Activated CD8-positive, alpha-beta T cell treated with anti-CD3 and anti-CD28 coated beads, Interleukin-2, amount 10 ng/mL, durations not matched to agents 7 days and 5 days (primary cell): ENCODE measurements at regions not wholly inside any gene's neighbourhood (a gene's known extent, or its start where the extent isn't known, plus 50 kb on each side); places are given as distances from the start of the nearest gene placed in this dataset.
"Not testable (repeated sequence)": the region's sequence is repeated elsewhere in the genome, so short reads cannot be mapped to it uniquely, and the experiment has no call there.

Experiments
- ATAC-seq: fragments of 150-1000 bp; cut with Tn5 transposase; one replicate; pipeline ENCODE4 v1.10.0; 2021; ENCODE audit warnings: moderate library complexity
- CTCF ChIA-PET: fragments of 350-600 bp; sonication (Branson Sonifier 250); formaldehyde crosslinking; loops from one replicate; lab custom pipeline; 2021; ENCODE audit warnings: antibody characterized with exemption; lab: Charles Lee
- POLR2A ChIA-PET: fragments of 350-600 bp; sonication (Branson Sonifier 250); formaldehyde crosslinking; loops from one replicate; lab custom pipeline; 2021; ENCODE audit warnings: antibody characterized with exemption; lab: Charles Lee
- DNase-seq: peaks from one replicate; pipeline ENCODE4 v3.0.0-alpha.2; 2020
- H3K27ac Mint-ChIP-seq: one replicate; pipeline ENCODE4 v1.8.0; 2021; ENCODE audit warnings: mild to moderate bottlenecking, mixed read lengths
- H3K27me3 Mint-ChIP-seq: one replicate; pipeline ENCODE4 v1.8.0; 2021; ENCODE audit warnings: low read depth, mixed read lengths
- H3K36me3 Mint-ChIP-seq: one replicate; pipeline ENCODE4 v1.8.0; 2021; ENCODE audit warnings: low read depth, mixed read lengths
- H3K4me1 Mint-ChIP-seq: one replicate; pipeline ENCODE4 v1.8.0; 2021; ENCODE audit warnings: low read depth, mixed read lengths
- H3K4me3 Mint-ChIP-seq: one replicate; pipeline ENCODE4 v1.8.0; 2021; ENCODE audit warnings: mild to moderate bottlenecking, mixed read lengths
- H3K9me3 Mint-ChIP-seq: one replicate; pipeline ENCODE4 v1.8.0; 2022; ENCODE audit warnings: mixed read lengths; ENCODE audit not compliant: insufficient read depth

DNA sequence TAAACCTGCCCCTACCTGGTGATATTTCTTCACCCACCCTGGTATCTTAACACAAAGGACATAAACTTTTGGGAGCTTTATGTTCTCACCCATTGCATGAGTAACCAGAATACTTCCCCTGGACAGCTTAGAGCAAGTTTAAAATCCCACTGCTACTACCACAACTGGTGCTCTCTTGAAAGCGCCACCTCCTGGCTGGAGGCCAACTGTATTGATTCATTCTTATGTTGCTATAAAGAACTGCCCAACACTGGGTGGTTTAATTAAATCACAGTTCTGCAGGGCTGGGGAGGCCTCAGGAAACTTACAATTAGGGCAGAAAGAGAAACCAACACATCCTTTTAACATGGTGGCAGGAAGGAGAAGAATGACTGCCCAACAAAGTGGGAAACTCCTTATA lies 592.4 kb downstream of the EPHA3 start:
- ATAC-seq, result no peak
- ChIA-PET CTCF (no interaction called here), POLR2A (no interaction called here)
- H3K4me3 Mint-ChIP-seq, result no peak overlapping the region
- no peaks in the 10 kb centered on the region for H3K4me1 Mint-ChIP-seq
- no peaks in the 10 kb centered on the region for H3K36me3 Mint-ChIP-seq
- H3K9me3 Mint-ChIP-seq, result peaks cover 18% of the 10 kb centered on the region
- DNase-seq, result no peak
- no peaks in the 10 kb centered on the region for H3K27me3 Mint-ChIP-seq
- H3K27ac Mint-ChIP-seq, result no peak overlapping the region

GRCh38 chr3:89702404-89702803 lies 595.0 kb downstream of the EPHA3 start:
- ATAC-seq (no peak), DNase-seq (no peak)
- Mint-ChIP-seq H3K4me3 (no peak overlapping the region), H3K9me3 (peaks cover 29% of the 10 kb centered on the region), H3K4me1 (no peaks in the 10 kb centered on the region), H3K36me3 (no peaks in the 10 kb centered on the region), H3K27me3 (no peaks in the 10 kb centered on the region), H3K27ac (no peak overlapping the region)
- CTCF ChIA-PET, result no interaction called here
- POLR2A ChIA-PET, result no interaction called here

GRCh38 chr3:89713196-89713595 lies 605.8 kb downstream of the EPHA3 start:
- no peaks in the 10 kb centered on the region for H3K4me1 Mint-ChIP-seq
- H3K4me3 Mint-ChIP-seq, result no peak overlapping the region
- POLR2A ChIA-PET, result no interaction called here
- DNase-seq, result no peak
- no peaks in the 10 kb centered on the region for H3K27me3 Mint-ChIP-seq
- H3K36me3 Mint-ChIP-seq, result no peaks in the 10 kb centered on the region
- CTCF ChIA-PET, result no interaction called here
- H3K27ac Mint-ChIP-seq, result no peak overlapping the region
- H3K9me3 Mint-ChIP-seq, result peaks cover 34% of the 10 kb centered on the region
- ATAC-seq, result no peak

DNA sequence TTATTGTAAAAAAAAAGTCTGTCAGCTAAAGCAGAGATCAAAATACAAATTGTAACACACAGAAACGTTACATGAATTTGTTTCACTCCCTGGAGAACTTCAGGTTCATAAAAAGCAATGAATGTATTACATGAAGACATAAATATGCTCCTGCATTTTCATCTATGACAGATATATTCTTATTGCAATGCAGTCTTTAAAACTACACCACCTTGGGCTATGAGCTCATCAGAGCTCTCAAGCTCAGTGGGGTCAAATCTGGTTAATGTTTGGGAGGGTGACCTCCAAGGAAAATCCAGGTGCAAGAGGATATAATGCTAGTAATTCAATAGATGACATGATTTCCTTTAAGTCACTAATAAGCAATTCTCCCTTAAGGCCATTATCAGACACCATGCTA lies 606.8 kb downstream of the EPHA3 start:
- DNase-seq, result no peak
- ATAC-seq, result no peak
- Mint-ChIP-seq H3K27ac (no peak overlapping the region), H3K27me3 (no peaks in the 10 kb centered on the region), H3K9me3 (peaks cover 37% of the 10 kb centered on the region), H3K36me3 (no peaks in the 10 kb centered on the region), H3K4me1 (no peaks in the 10 kb centered on the region), H3K4me3 (no peak overlapping the region)
- CTCF ChIA-PET, result no interaction called here
- POLR2A ChIA-PET, result no interaction called here

GRCh38 chr3:89740080-89740880 lies 632.9 kb downstream of the EPHA3 start:
- H3K27ac Mint-ChIP-seq, result no peak overlapping the region
- no peaks in the 10 kb centered on the region for H3K36me3 Mint-ChIP-seq
- ChIA-PET POLR2A (no interaction called here), CTCF (no interaction called here)
- no peak overlapping the region for H3K4me3 Mint-ChIP-seq
- ATAC-seq (no peak), DNase-seq (no peak)
- no peaks in the 10 kb centered on the region for H3K4me1 Mint-ChIP-seq
- H3K9me3 Mint-ChIP-seq, result peaks cover 9% of the 10 kb centered on the region
- H3K27me3 Mint-ChIP-seq, result no peaks in the 10 kb centered on the region

GRCh38 chr3:89740881-89741177 lies 633.4 kb downstream of the EPHA3 start:
- H3K27me3 Mint-ChIP-seq, result no peaks in the 10 kb centered on the region
- CTCF ChIA-PET, result no interaction called here
- POLR2A ChIA-PET, result no interaction called here

DNA sequence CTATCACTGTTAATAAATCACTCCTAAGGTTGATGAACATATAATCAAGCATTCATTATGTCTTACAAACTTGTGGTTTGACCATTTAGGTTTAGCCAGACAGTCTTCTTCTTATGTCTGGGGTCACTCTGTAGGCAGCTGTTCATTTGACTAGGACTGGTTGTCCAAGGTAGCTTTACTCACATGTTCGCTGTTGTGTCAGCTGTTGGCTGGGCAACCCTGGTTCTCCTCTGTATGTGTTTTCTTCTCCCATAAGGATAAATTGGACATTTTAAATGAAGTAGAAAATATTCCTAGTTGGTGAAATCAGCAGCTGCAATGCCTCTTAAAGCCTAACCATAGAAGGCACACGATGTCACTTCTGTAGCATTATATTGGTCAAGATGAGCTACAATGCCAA lies 635.1 kb downstream of the EPHA3 start:
- CTCF ChIA-PET, result no interaction called here

More at GRCh38 chr3:89740881-89741177, 633.4 kb downstream of the EPHA3 start:
- Mint-ChIP-seq H3K9me3 (peaks cover 9% of the 10 kb centered on the region), H3K4me3 (no peak overlapping the region), H3K36me3 (no peaks in the 10 kb centered on the region), H3K27ac (no peak overlapping the region), H3K4me1 (no peaks in the 10 kb centered on the region)
- ATAC-seq (no peak), DNase-seq (no peak)

GRCh38 chr3:89747541-89748278 lies 640.3 kb downstream of the EPHA3 start:
- CTCF ChIA-PET, POLR2A ChIA-PET, H3K9me3 Mint-ChIP-seq, H3K27ac Mint-ChIP-seq, H3K36me3 Mint-ChIP-seq, DNase-seq, ATAC-seq, H3K4me3 Mint-ChIP-seq, H3K27me3 Mint-ChIP-seq, H3K4me1 Mint-ChIP-seq: not testable (repeated sequence)

More for the DNA sequence above, 635.1 kb downstream of the EPHA3 start:
- POLR2A ChIA-PET, result no interaction called here
- Mint-ChIP-seq H3K9me3 (peaks cover 14% of the 10 kb centered on the region), H3K27ac (no peak overlapping the region), H3K27me3 (no peaks in the 10 kb centered on the region), H3K4me1 (no peaks in the 10 kb centered on the region), H3K36me3 (no peaks in the 10 kb centered on the region), H3K4me3 (no peak overlapping the region)
- DNase-seq, result no peak
- ATAC-seq, result no peak

- Mint-ChIP-seq H3K27me3 (no peaks in the 10 kb centered on the region), H3K36me3 (peaks cover 2% of the 10 kb centered on the region), H3K9me3 (peaks cover 26% of the 10 kb centered on the region), H3K4me1 (no peaks in the 10 kb centered on the region), H3K4me3 (no peak overlapping the region), H3K27ac (no peak overlapping the region)
- POLR2A ChIA-PET, result no interaction called here
- ATAC-seq (no peak), DNase-seq (no peak)
- CTCF ChIA-PET, result no interaction called here
Measured at GRCh38 chr3:89762405-89762804, 655.0 kb downstream of the EPHA3 start.

GRCh38 chr3:89783341-89783927 lies 676.0 kb downstream of the EPHA3 start:
- ChIA-PET POLR2A (no interaction called here), CTCF (no interaction called here)
- no peaks in the 10 kb centered on the region for H3K36me3 Mint-ChIP-seq
- no peak overlapping the region for H3K4me3 Mint-ChIP-seq
- ATAC-seq (no peak), DNase-seq (no peak)
- H3K27ac Mint-ChIP-seq, result no peak overlapping the region
- peaks cover 13% of the 10 kb centered on the region for H3K9me3 Mint-ChIP-seq
- H3K27me3 Mint-ChIP-seq, result no peaks in the 10 kb centered on the region
- no peaks in the 10 kb centered on the region for H3K4me1 Mint-ChIP-seq

GRCh38 chr3:89787485-89787884 lies 680.1 kb downstream of the EPHA3 start:
- DNase-seq (no peak), ATAC-seq (no peak)
- Mint-ChIP-seq H3K4me3 (no peak overlapping the region), H3K9me3 (peaks cover 23% of the 10 kb centered on the region), H3K27me3 (no peaks in the 10 kb centered on the region), H3K27ac (no peak overlapping the region), H3K4me1 (no peaks in the 10 kb centered on the region), H3K36me3 (no peaks in the 10 kb centered on the region)
- ChIA-PET POLR2A (no interaction called here), CTCF (no interaction called here)

DNA sequence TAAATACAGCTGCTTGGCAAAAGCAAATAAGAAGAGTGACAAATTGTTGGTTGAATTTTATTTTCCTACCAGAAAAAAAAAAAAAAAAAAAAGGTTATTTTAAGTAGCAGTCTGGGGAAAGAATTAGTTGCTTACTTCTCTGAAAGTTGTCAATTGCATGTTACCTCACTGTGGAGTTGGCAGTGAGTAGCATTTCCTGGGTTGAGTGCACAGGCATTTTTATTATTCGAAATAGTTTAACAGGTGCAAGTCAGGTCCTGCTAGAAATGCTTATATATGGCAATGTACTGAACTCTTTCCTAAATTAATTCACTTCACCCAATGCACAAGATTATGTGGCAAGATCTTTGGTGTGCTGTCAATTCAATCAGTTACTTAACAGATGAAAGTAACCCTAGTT lies 680.6 kb downstream of the EPHA3 start:
- ATAC-seq (no peak), DNase-seq (no peak)
- CTCF ChIA-PET, result interaction anchor here (0.6 kb wide), 1 partner anchor 384 kb away, joined by 3 read pairs; no protein-coding TSS in a partner anchor
- POLR2A ChIA-PET, result no interaction called here
- H3K36me3 Mint-ChIP-seq, result no peaks in the 10 kb centered on the region
- H3K27me3 Mint-ChIP-seq, result no peaks in the 10 kb centered on the region
- no peak overlapping the region for H3K4me3 Mint-ChIP-seq
- no peak overlapping the region for H3K27ac Mint-ChIP-seq
- no peaks in the 10 kb centered on the region for H3K4me1 Mint-ChIP-seq
- H3K9me3 Mint-ChIP-seq, result peaks cover 23% of the 10 kb centered on the region
